GM12873 (cell line): ENCODE measurements at regions not wholly inside any gene's neighbourhood (a gene's known extent, or its start where the extent isn't known, plus 50 kb on each side); places are given as distances from the start of the nearest gene placed in this dataset.

Experiments
- TF ChIP-seq, protein P1 (sequence below): IDR thresholded peaks from 2 replicates; pipeline ENCODE4 v1.5.1; 2012; ENCODE audit warnings: low read depth, mild to moderate bottlenecking, moderate library complexity, low read length, control low read depth; ENCODE audit not compliant: insufficient read depth; ENCODE audit errors: missing control alignments

DNA sequence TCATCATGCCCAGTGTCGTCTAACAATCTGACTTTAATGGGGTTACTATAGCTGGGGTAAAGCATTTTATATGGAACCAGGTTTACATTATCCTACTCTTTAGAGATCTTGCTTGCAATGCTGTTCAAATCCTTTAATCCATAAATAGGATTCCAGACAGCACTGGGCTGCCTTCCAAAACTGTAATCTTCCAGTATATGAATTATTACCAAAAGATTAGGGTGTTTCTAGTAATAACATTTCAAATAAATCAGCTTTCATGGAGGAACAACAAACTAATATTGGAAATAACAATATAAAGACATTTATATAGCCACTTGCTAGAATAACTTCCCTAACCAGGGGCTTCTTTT lies 88.6 kb upstream of the PLXNA2 start:
- TF ChIP-seq, protein P1, sequence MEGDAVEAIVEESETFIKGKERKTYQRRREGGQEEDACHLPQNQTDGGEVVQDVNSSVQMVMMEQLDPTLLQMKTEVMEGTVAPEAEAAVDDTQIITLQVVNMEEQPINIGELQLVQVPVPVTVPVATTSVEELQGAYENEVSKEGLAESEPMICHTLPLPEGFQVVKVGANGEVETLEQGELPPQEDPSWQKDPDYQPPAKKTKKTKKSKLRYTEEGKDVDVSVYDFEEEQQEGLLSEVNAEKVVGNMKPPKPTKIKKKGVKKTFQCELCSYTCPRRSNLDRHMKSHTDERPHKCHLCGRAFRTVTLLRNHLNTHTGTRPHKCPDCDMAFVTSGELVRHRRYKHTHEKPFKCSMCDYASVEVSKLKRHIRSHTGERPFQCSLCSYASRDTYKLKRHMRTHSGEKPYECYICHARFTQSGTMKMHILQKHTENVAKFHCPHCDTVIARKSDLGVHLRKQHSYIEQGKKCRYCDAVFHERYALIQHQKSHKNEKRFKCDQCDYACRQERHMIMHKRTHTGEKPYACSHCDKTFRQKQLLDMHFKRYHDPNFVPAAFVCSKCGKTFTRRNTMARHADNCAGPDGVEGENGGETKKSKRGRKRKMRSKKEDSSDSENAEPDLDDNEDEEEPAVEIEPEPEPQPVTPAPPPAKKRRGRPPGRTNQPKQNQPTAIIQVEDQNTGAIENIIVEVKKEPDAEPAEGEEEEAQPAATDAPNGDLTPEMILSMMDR, result no peak

DNA sequence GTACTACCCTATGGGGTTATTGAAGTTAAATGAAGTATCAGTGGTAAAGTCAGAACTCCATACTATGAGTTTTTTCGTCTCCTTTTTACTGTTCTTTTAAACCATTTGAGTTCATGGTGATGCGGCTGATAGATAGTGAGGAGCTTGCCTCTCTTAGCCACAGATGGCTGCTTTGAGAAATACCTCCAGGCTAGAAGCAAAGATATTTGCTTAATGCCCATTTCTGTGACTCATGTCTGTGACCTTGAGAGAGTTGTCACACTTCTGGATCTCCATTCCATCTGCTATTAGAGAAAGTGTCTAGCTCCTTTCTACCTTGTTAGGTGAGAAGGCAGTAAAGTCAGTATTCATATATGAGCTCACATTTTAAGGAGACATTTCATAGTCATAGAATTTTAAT lies 89.5 kb upstream of the PLXNA2 start:
- TF ChIP-seq, protein P1, result no peak

DNA sequence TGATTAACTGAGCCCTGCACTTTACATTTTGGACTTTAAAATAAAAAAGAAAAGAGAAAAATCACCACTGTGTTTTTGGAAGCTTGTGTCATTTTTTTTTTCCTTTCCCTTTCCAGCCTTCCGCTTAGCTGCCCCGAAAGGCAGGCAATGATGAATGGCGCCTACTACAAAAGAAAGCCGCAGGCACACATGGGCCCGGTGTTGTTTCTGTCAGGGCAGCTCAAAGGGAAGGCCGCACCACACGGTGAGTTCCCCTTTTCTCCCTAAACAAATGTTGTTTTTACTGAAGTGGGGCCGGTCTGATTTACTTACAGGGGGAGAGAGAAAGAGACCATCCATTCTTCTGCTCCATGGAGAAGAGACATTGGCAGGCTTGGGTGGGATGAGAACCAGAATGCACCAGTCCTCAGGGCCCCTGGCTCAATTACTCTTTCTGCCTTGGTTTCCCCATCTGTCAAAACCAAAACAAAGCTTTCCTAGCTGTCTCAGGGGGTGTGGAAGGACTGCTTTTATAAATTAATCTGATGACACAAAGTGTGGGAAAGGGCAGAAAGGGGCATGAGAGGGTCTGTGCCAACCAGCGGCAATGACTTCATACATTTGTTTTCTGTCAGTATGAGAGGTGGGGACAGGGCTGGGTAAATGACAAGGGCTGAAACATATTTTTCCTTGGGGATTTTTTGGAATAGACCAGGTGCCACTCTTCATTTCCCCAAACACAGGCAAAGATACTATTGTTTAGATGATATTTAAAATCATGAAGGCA lies 91.4 kb upstream of the PLXNA2 start:
- TF ChIP-seq, protein P1, result no peak

DNA sequence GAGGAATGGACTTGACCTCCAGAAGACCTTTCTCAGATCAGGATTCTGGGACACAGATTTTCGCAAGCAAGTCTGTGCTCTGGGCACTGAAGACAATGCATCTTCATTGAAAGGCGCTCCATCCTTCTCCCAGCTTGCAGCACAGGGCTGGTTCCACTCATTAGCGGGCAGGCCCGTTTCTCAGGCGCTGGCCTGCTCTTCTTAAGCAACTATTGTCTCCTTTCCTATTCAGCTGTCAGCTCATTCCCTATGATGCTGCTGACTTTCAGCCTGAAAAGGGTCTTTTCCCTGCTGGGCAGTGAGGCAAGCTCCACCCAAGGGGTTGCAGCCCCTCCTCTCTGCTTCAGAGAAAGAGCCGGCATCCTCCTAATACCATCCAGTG lies 91.9 kb upstream of the PLXNA2 start:
- TF ChIP-seq, protein P1, result no peak

DNA sequence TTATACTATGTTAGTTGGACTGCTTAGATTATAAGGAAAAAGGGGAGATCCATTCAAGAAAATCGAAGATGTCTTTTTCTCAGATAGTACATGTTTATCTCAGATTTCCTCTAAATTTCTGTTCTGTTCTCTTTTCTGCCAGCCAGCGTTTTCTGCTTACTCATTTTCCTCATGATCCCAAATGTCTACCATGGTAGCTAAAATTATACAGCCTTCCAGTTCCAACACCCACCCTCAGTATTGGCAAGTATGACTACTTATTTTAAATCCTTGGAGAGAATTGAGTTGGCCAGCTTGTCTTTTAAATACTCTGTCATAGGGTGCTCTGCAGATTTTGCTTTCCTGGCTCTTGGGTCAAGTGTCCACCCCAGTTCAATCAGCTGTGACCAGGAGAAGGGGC lies 95.7 kb upstream of the PLXNA2 start:
- TF ChIP-seq, protein P1, result no peak

DNA sequence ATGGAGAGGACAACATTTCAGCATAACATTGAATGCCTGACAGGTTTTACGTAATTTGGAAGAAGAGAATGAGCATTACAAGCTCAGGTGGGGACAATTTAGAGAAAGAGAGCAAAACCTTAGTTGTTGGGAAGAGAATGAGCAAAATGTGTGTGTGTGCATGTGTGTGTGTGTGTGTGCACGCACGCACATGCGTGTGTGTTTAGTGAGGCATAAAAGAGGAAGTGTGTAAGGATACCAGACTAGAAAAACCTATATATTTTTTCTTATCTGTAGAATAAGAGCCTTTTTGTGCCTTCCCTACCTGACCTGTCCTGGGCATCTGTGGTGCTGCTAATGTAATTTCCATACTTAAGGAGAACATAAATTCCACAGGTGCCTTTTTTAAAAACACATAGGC lies 99.0 kb upstream of the PLXNA2 start:
- TF ChIP-seq, protein P1, result no peak

DNA sequence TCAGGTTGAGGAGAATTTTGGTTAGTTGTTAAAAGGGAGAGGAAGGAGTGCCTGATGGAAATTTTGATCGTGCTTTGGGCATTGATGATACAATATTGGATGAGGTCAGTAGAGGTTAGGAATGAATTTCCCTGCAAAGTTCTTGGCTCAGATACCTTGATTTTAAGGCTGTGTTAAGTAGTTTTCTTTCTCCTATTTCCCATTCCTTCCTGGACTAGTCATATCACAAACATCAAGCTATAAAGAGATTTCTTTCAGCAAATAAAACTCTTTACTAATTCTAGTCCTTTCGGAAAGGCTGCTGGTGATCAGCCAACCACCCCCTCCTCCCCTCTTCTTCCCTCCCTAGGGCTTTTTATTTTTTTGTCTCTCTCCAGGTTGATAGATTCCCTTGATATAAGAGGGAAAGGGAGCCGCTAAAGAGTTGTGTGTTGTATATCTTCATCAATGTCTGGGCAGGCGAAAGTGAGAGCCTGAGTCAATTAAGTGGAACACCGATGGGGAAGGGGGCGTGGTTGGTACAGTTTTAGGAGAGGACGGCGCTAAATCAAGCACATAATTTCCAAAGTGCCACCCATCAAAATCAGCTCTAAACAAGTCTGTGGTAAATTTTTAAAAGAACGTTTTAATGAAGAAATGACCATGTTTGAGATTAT lies 100.1 kb upstream of the PLXNA2 start:
- TF ChIP-seq, protein P1, result no peak
